ENCODE measurements at regions not wholly inside any gene's neighbourhood (a gene's known extent, or its start where the extent isn't known, plus 50 kb on each side); places are given as distances from the start of the nearest gene placed in this dataset.

GRCh38 chr10:63885156-63885555 is 364.0 kb downstream of the REEP3 start:
- TF ChIP-seq CTCF (IDR thresholded peaks at IDR 0.05; ENCODE audit: low read length) (no peak), EZH2 (IDR thresholded peaks at IDR 0.05; ENCODE audit: borderline replicate concordance, low read length) (no peak)
